Ascending aorta (tissue), 2 donors: ENCODE measurements at regions not wholly inside any gene's neighbourhood (a gene's known extent, or its start where the extent isn't known, plus 50 kb on each side); places are given as distances from the start of the nearest gene placed in this dataset.

ENCODE experiments used
- DNase-seq, 2 donors: peaks; one replicate each; pipeline ENCODE4 v3.0.0-alpha.2; 2019; ENCODE audit warnings: low spot score in 2 of 2
- H3K27ac ChIP-seq, 2 donors: fragments of 200-600 bp; sonication (generic); one replicate each; pipeline ENCODE4 v1.5.1; 2016 to 2017; ENCODE audit warnings: mild to moderate bottlenecking in 1 of 2
- H3K27me3 ChIP-seq: fragments of 200-600 bp; sonication (generic); one replicate; pipeline ENCODE4 v1.5.1; 2017
- H3K36me3 ChIP-seq, 2 donors: fragments of 200-600 bp; sonication (generic); one replicate each; pipeline ENCODE4 v1.5.1; 2016
- H3K4me1 ChIP-seq, 2 donors: fragments of 200-600 bp; sonication (generic); one replicate each; pipeline ENCODE4 v1.5.1; 2016 to 2017; ENCODE audit warnings: mild to moderate bottlenecking in 1 of 2
- H3K4me3 ChIP-seq, 2 donors: fragments of 200-600 bp; sonication (generic); one replicate each; pipeline ENCODE4 v1.5.1; 2016 to 2017; ENCODE audit warnings: mild to moderate bottlenecking in 1 of 2
- H3K9me3 ChIP-seq, 2 donors: fragments of 200-600 bp; sonication (generic); one replicate each; pipeline ENCODE4 v1.5.1; 2016
- CTCF ChIP-seq, 3 experiments: fragments of 200-600 bp in 2 of 3; fragments of 450-650 bp in 1 of 3; sonication (generic) in 2 of 3; IDR thresholded peaks; one replicate each; pipeline ENCODE4 v1.5.1; 2016 to 2019; ENCODE audit warnings: antibody characterized with exemption in 3 of 3, mild to moderate bottlenecking in 1 of 3, moderate library complexity in 1 of 3
- intact Hi-C: fragments of 100-400 bp; cut with DNase I; formaldehyde crosslinking; loops from one replicate; pipeline ENCODE4 v1.15.1; 2023

- H3K9me3 ChIP-seq: no peaks in the 10 kb centered on the region
- TF ChIP-seq CTCF (IDR thresholded peaks at IDR 0.05): peak in 2 of 3 experiments; percentile 16 to 42
- intact Hi-C loops: no loop called here
Observed at GRCh38 chr6:44630125-44631028, 242.9 kb downstream of the CDC5L start.

GRCh38 chr6:44631968-44632367 is 244.5 kb downstream of the CDC5L start:
- no peaks in the 10 kb centered on the region for H3K36me3 ChIP-seq

More at GRCh38 chr6:44630125-44631028, 242.9 kb downstream of the CDC5L start:
- Histone ChIP-seq H3K4me3 (no peak overlapping the region), H3K36me3 (no peaks in the 10 kb centered on the region), H3K4me1 (no peaks in the 10 kb centered on the region), H3K27ac (no peak overlapping the region), H3K27me3 (no peaks in the 10 kb centered on the region)
- no peak for DNase-seq

GRCh38 chr6:44634321-44634720 is 246.8 kb downstream of the CDC5L start:
- Histone ChIP-seq H3K27ac (no peak overlapping the region), H3K27me3 (no peaks in the 10 kb centered on the region), H3K4me1 (peaks cover 0 to 8% of the 10 kb centered on the region in 2 donors), H3K9me3 (no peaks in the 10 kb centered on the region), H3K36me3 (no peaks in the 10 kb centered on the region), H3K4me3 (no peak overlapping the region)
- no peak for DNase-seq
- intact Hi-C loops: no loop called here
- TF ChIP-seq CTCF (IDR thresholded peaks at IDR 0.05): no peak

More at GRCh38 chr6:44631968-44632367, 244.5 kb downstream of the CDC5L start:
- Histone ChIP-seq H3K9me3 (no peaks in the 10 kb centered on the region), H3K27me3 (no peaks in the 10 kb centered on the region), H3K27ac (no peak overlapping the region), H3K4me1 (peaks cover 0 to 8% of the 10 kb centered on the region in 2 donors), H3K4me3 (no peak overlapping the region)
- intact Hi-C loops: no loop called here
- no peak for TF ChIP-seq CTCF (IDR thresholded peaks at IDR 0.05)
- DNase-seq: no peak

GRCh38 chr6:44635486-44635885 is 248.0 kb downstream of the CDC5L start:
- H3K9me3 ChIP-seq: no peaks in the 10 kb centered on the region
- intact Hi-C loops: no loop called here
- DNase-seq: no peak
- H3K27me3 ChIP-seq: no peaks in the 10 kb centered on the region
- no peaks in the 10 kb centered on the region for H3K36me3 ChIP-seq
- no peak overlapping the region for H3K27ac ChIP-seq
- H3K4me3 ChIP-seq: no peak overlapping the region
- peaks cover 0 to 8% of the 10 kb centered on the region in 2 donors for H3K4me1 ChIP-seq
- TF ChIP-seq CTCF (IDR thresholded peaks at IDR 0.05): no peak

GRCh38 chr6:44636561-44637248 is 249.2 kb downstream of the CDC5L start:
- no peaks in the 10 kb centered on the region for H3K27me3 ChIP-seq
- DNase-seq: no peak
- no peaks in the 10 kb centered on the region for H3K9me3 ChIP-seq
- H3K27ac ChIP-seq: no peak overlapping the region
- H3K4me3 ChIP-seq: no peak overlapping the region
- peaks cover 0 to 8% of the 10 kb centered on the region in 2 donors for H3K4me1 ChIP-seq
- H3K36me3 ChIP-seq: no peaks in the 10 kb centered on the region
- intact Hi-C loops: no loop called here
- no peak for TF ChIP-seq CTCF (IDR thresholded peaks at IDR 0.05)
